Small intestine (tissue), 7 donors: ENCODE measurements at regions not wholly inside any gene's neighbourhood (a gene's known extent, or its start where the extent isn't known, plus 50 kb on each side); places are given as distances from the start of the nearest gene placed in this dataset.

ENCODE experiments used
- DNase-seq, 2 donors: peaks; one replicate each; pipeline versions ENCODE4 v3.0.0 to v3.0.0-alpha.2; 2013
- FAIRE-seq: peaks from 2 replicates; lab custom pipeline; 2012; peaks lifted over from hg19 to GRCh38; lab: Jason Lieb, UNC
- H3K27ac ChIP-seq, 3 donors: one replicate each; pipeline ENCODE4 v1.5.1; 2013; ENCODE audit warnings: low read length in 2 of 3, mild to moderate bottlenecking in 2 of 3, control low read depth in 1 of 3, inconsistent platforms in 1 of 3, low read depth in 1 of 3, moderate library complexity in 1 of 3
- H3K27me3 ChIP-seq, 3 donors: one replicate each; pipeline ENCODE4 v1.6.1; 2013; ENCODE audit warnings: low read length in 3 of 3, inconsistent platforms in 1 of 3; ENCODE audit not compliant: control insufficient read depth in 3 of 3, insufficient read depth in 3 of 3
- H3K36me3 ChIP-seq, 3 donors: one replicate each; pipeline ENCODE4 v1.6.1; 2013; ENCODE audit warnings: low read length in 3 of 3, inconsistent platforms in 1 of 3, low read depth in 1 of 3, mild to moderate bottlenecking in 1 of 3, moderate library complexity in 1 of 3; ENCODE audit not compliant: control insufficient read depth in 3 of 3, insufficient read depth in 2 of 3
- H3K4me1 ChIP-seq, 3 donors: one replicate each; pipeline ENCODE4 v1.6.1; 2013; ENCODE audit warnings: low read length in 2 of 3, inconsistent platforms in 1 of 3, low read depth in 1 of 3, mild to moderate bottlenecking in 1 of 3, moderate library complexity in 1 of 3; ENCODE audit not compliant: control insufficient read depth in 3 of 3, insufficient read depth in 2 of 3
- H3K4me3 ChIP-seq, 3 donors: one replicate each; pipeline ENCODE4 v1.5.1; 2013; ENCODE audit warnings: low read length in 3 of 3, control low read depth in 1 of 3, inconsistent platforms in 1 of 3, low read depth in 1 of 3, mild to moderate bottlenecking in 1 of 3, moderate library complexity in 1 of 3
- H3K9me3 ChIP-seq, 2 donors: one replicate each; pipeline ENCODE4 v1.6.1; 2013; ENCODE audit warnings: low read depth in 1 of 2, low read length in 1 of 2; ENCODE audit not compliant: control insufficient read depth in 2 of 2, insufficient read depth in 1 of 2
- WGBS, 3 donors: extraction: QIAGEN DNeasy Blood & Tissue Kit; methylation state at CpG; one replicate each; pipeline ENCODE4 v1.1.7; 2013; 5-methylcytosine and 5-hydroxymethylcytosine counted together
- donor health status: healthy with polysubstance abuse.
- donor health status: control.
- donor health status: control.
- donor health status: Bipolar disorder and iron deficiency.
- donor health status: healthy.

DNA sequence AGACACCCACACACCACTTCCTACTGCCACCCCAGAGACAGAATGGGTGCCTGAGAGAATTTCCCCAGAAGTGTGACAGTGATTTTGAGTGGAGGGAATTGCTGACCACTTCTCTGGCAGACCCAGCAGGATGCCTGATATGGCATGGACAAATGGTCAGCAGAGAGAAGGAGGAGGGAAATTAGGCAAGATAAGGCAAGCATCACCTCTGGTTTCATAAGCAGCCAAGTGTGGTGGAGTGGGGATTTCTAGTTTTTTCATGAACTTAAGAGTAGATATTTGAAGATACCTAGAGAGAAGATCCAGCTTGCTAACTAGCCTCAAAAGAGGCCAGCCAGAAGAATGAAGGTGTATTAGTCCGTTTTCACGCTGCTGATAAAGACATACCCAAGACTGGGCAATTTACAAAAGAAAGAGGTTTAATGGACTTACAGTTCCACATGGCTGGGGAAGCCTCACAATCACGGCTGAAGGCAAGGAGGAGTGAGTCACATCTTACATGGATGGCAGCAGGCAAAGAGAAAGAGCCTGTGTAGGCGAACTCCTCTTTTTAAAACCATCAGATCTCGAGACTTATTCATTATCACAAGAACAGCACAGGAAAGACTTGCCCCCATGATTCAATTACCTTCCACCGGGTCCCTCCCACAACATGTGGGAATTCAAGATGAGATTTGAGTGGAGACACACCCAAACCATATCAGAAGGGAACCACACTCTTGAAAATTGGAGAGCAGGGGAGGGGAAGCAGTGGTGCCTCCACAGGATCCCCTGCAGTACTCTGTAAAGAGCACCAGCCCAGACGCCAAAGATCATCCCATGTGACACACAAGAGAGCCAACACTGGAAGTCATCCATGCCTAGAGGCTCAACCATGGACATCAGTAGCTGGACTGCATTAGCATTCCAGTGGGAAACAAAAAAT lies 64.2 kb downstream of the RBM43 start:
- no peak for DNase-seq
- H3K27me3 ChIP-seq: no peaks in the 10 kb centered on the region
- H3K4me1 ChIP-seq: no peaks in the 10 kb centered on the region
- no peak overlapping the region for H3K4me3 ChIP-seq
- H3K27ac ChIP-seq: no peak overlapping the region
- H3K36me3 ChIP-seq: no peaks in the 10 kb centered on the region
- FAIRE-seq: no peak
- 70 to 80% (median 76%) methylated on average over 7 of the region's 7 CpGs for WGBS, 3 donors
- H3K9me3 ChIP-seq: no peaks in the 10 kb centered on the region

DNA sequence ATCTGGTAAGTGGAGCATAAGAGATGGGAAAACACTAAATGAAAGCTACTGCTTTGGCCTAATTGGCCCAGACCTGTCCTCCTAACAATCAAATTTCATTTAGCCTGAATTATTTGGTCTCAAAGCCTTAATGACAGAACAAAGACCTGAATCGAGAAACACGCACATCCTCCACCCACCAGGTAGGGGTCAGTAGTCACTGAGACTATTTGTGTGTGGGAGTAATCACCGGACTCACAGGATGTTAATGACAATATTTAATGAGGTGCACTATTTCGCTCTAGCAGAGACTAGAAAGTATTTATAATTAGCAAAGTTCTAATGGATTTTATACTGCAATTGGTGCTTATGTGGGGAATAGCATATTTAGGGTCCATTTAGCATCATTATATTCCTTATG lies 68.1 kb downstream of the RBM43 start:
- DNase-seq (no peak), FAIRE-seq (no peak)
- Histone ChIP-seq H3K36me3 (no peaks in the 10 kb centered on the region), H3K4me1 (no peaks in the 10 kb centered on the region), H3K27me3 (no peaks in the 10 kb centered on the region), H3K4me3 (no peak overlapping the region), H3K9me3 (no peaks in the 10 kb centered on the region), H3K27ac (no peak overlapping the region)
- 79 to 93% (median 92%) methylated on average over 4 of the region's 4 CpGs for WGBS, 3 donors

DNA sequence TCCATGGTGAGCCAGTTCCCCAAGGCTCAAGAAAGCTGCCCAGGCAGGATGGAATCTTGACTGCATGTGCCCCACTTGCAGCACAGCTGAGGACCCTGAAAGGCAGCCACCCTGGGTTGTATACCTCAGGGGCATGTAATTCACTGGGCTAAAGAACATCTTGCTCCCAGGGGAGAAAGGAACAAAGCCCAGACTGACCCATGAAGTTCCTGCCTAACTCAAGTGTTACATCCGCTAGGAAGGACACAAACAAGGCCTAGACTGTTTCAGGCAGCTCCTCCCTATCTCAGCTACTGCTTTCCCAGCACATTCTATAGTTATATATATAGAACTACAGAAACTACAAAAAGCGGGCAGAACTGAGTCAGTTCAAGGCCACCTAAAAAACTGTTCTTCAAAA lies 69.0 kb downstream of the RBM43 start:
- 81 to 89% (median 85%) methylated on average over 2 of the region's 2 CpGs for WGBS, 3 donors
- H3K36me3 ChIP-seq: no peaks in the 10 kb centered on the region
- no peak for FAIRE-seq

DNA sequence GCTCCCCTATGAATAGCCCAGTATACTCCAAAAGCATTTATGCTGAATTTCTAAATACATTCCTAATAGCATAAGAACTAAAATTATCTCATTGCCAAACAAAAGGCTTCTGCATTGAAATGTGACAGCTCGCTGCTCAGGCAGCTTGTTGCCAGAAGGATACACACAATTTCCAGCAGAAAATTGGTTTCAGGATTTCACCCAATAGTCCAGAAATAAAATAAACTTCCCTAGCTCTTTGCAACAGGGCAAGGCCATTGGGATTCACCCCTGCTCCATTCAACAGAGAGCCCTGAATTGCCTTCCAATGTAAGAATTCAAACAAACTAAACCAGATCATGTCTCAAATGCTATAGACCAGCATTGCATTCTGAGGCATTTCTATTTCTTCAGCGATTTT lies 70.7 kb downstream of the RBM43 start:
- no peak overlapping the region for H3K27ac ChIP-seq
- DNase-seq (no peak), FAIRE-seq (no peak)
- 69 to 76% (median 72%) methylated on average over 2 of the region's 2 CpGs for WGBS, 3 donors
- H3K9me3 ChIP-seq: no peaks in the 10 kb centered on the region
- no peaks in the 10 kb centered on the region for H3K27me3 ChIP-seq
- no peaks in the 10 kb centered on the region for H3K36me3 ChIP-seq
- H3K4me1 ChIP-seq: no peaks in the 10 kb centered on the region
- no peak overlapping the region for H3K4me3 ChIP-seq

More for the DNA sequence above, 69.0 kb downstream of the RBM43 start:
- H3K27me3 ChIP-seq: no peaks in the 10 kb centered on the region
- H3K4me3 ChIP-seq: no peak overlapping the region
- no peaks in the 10 kb centered on the region for H3K9me3 ChIP-seq
- no peaks in the 10 kb centered on the region for H3K4me1 ChIP-seq
- DNase-seq: no peak
- H3K27ac ChIP-seq: no peak overlapping the region

DNA sequence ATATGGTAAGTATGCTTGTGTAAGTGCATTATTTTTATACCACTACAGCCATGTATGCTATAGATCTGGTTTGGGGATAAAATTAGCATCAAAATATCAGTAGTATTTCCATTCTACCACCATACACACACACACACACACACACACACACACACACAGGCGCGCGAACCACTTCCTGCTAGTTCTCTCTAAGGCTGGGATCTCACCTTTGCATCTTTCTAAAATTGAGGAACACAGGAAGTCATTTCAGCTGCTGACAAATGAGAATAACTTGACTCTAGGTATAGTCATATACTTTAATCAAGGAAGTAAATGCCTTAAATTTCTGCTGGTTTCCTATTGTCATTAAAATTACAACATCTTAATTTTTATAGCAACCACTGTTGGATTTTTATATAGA lies 72.5 kb downstream of the RBM43 start:
- DNase-seq (no peak), FAIRE-seq (no peak)
- Histone ChIP-seq H3K4me3 (no peak overlapping the region), H3K9me3 (no peaks in the 10 kb centered on the region), H3K27ac (no peak overlapping the region), H3K36me3 (no peaks in the 10 kb centered on the region), H3K4me1 (no peaks in the 10 kb centered on the region), H3K27me3 (no peaks in the 10 kb centered on the region)
- 49 to 56% (median 56%) methylated on average over 3 of the region's 3 CpGs for WGBS, 3 donors

DNA sequence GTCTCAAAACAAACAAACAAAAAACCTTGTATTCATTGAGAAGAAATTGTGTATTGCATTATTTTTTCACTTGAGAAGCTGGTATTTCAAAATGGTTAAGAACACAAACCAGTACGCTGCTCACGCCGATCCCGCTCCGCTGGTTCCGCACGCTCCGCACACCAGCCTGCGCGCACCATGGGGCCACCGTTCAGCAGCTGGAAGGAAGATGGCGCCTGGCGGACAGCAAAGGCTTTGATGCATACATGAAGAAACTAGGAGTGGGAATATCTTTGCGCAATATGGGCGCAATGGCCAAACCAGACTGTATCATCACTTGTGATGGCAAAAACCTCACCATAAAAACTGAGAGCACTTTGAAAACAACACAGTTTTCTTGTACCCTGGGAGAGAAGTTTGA lies 75.7 kb downstream of the RBM43 start:
- Histone ChIP-seq H3K36me3 (no peaks in the 10 kb centered on the region), H3K9me3 (no peaks in the 10 kb centered on the region), H3K27ac (no peak overlapping the region), H3K4me1 (no peaks in the 10 kb centered on the region), H3K27me3 (peaks cover 0 to 3% (median 0%) of the 10 kb centered on the region in 3 donors), H3K4me3 (no peak overlapping the region)
- DNase-seq (no peak), FAIRE-seq (no peak)
- WGBS, 3 donors: 97 to 98% (median 98%) methylated on average over 15 of the region's 15 CpGs

DNA sequence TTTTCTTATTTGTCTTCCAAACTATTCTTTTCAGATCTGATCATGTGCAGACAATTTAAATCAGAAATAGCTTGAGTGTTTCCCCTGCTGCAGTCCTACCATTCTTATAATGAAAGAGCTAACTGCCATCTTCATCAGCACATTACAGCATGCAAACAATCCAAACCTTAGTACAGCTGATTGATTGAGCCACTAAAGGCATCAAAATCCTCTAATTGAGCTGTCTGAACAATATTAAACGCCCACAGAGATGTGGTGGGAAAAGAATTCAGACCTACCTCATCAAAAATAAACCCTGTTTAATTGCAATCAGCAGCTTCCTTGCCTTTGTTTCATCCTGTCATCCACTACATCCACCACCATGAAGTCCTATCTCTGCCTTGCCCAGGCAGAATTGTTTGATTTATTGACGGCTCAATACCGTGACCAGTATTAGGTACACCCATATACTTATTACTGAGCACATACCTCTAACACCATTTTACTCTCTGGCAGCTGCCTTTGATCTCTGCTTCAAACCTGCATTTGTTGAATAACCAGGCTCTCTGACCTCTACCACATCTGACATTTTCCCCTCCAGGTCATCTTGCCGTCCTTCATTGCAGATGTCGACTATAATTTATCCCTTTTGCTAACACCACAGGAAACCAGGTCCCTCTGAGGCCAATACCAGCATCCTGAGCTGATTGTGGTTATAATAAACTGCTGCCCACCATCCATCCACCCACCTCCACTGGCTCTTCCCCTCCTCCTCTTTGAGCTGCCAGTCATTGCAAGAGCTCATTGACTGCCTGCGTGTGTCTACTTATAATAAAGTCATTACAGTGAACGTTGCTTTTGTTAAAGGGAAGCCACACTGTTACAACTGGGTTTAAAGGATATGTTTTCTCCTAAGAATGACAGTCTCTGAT lies 78.5 kb downstream of the RBM43 start:
- Histone ChIP-seq H3K9me3 (no peaks in the 10 kb centered on the region), H3K4me3 (no peak overlapping the region), H3K27ac (no peak overlapping the region), H3K4me1 (no peaks in the 10 kb centered on the region), H3K36me3 (no peaks in the 10 kb centered on the region), H3K27me3 (peaks cover 0 to 3% (median 0%) of the 10 kb centered on the region in 3 donors)
- WGBS, 3 donors: 57 to 69% (median 66%) methylated on average over 7 of the region's 7 CpGs
- DNase-seq (no peak), FAIRE-seq (no peak)

DNA sequence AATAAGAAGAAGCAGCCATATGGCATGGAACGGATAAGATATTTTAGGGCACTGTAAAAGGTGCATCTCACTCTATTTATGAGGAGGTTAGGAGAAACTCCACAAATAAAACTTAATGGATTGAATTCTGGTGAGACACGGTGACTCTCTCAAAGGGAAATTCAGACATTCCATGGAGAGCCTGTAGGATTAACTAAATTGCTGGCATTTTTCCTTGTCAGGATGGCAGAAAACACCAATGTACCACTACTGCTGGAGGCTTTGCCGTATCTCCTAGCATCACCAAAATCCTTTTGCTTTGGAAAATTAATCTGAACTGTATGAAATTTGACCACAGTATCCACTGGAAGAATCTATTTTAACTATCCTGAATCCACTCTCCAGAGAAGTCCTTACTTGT lies 79.3 kb downstream of the RBM43 start:
- no peaks in the 10 kb centered on the region for H3K36me3 ChIP-seq
- no peak overlapping the region for H3K27ac ChIP-seq
- no peak overlapping the region for H3K4me3 ChIP-seq
- FAIRE-seq (no peak), DNase-seq (no peak)
- peaks cover 0 to 3% (median 0%) of the 10 kb centered on the region in 3 donors for H3K27me3 ChIP-seq
- H3K9me3 ChIP-seq: no peaks in the 10 kb centered on the region
- 85 to 95% (median 91%) methylated on average over 3 of the region's 3 CpGs for WGBS, 3 donors
- no peaks in the 10 kb centered on the region for H3K4me1 ChIP-seq
